ENCODE measurements at regions not wholly inside any gene's neighbourhood (a gene's known extent, or its start where the extent isn't known, plus 50 kb on each side); places are given as distances from the start of the nearest gene placed in this dataset.

DNA sequence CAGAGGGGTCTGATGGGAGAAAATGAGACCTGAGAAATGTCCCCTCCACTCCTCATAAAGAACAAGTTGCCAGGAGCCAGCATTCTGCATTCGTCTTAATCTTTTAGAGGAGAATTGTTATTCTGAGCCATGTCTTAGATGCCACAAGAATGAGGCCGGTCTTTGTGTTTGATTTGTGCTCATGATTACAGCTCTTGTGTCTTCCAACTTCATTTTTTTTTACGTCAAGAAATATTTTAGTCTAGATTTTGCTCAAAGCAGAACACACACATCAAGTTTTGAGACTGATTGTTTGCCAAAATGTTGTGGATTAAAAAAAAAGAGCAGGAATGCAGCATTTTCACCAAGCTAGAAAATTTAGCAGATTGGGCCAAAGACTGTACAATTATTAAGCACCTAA is 130.6 kb upstream of the PITX2 start:
- no peaks in the 10 kb centered on the region for H3K79me1 ChIP-seq (ENCODE audit: low read depth in 1 of 2, low read length in 2 of 2)
- H3K4me2 ChIP-seq (ENCODE audit: low read depth, low read length): no peak overlapping the region
- ATAC-seq (ENCODE audit: low read depth): no peak
- no peaks in the 10 kb centered on the region for H4K20me1 ChIP-seq (ENCODE audit: insufficient read depth, low read length)
- CTCF ChIA-PET: no interaction called here
- H3K18ac ChIP-seq (ENCODE audit: low read depth, low read length): no peak overlapping the region
- H2BK120ac ChIP-seq (ENCODE audit: low read depth, low read length): no peak overlapping the region
- dilution Hi-C loops (cut with HindIII; ENCODE audit: low sequenced_read_pairs, unreplicated experiment): no loop called here
- H3K23ac ChIP-seq (ENCODE audit: low read depth, low read length): no peak overlapping the region
- no peak overlapping the region for H2BK20ac ChIP-seq (ENCODE audit: low read depth, low read length)
- H2BK5ac ChIP-seq (ENCODE audit: low read depth, low read length, poor library complexity, severe bottlenecking): no peak overlapping the region
- no peak overlapping the region for H3K27ac ChIP-seq (ENCODE audit: insufficient read depth, low read length)
- H4K8ac ChIP-seq (ENCODE audit: low read depth in 2 of 2, low read length in 2 of 2): no peak overlapping the region
- H3K9ac ChIP-seq (ENCODE audit: low read depth, low read length): no peak overlapping the region
- no peak overlapping the region for H2AK5ac ChIP-seq (ENCODE audit: low read depth, low read length)
- H3K4me3 ChIP-seq (ENCODE audit: insufficient read depth, low read depth, low read length): no peak overlapping the region
- H3K9me3 ChIP-seq (ENCODE audit: control insufficient read depth, insufficient read depth, low read length): no peaks in the 10 kb centered on the region
- no peaks in the 10 kb centered on the region for H3K9me1 ChIP-seq (ENCODE audit: insufficient read depth, low read length)
- H4K91ac ChIP-seq (ENCODE audit: insufficient read depth, low read depth, low read length): no peak overlapping the region
- no peaks in the 10 kb centered on the region for H3K4me1 ChIP-seq (ENCODE audit: control insufficient read depth, insufficient read depth, low read length)
- no peak overlapping the region for H4K5ac ChIP-seq (ENCODE audit: low read depth, low read length)
- no peak overlapping the region for H2BK15ac ChIP-seq (ENCODE audit: low read depth, low read length)
- POLR2A ChIA-PET (ENCODE audit: unreplicated experiment): no interaction called here
- intact Hi-C loops (cut with micrococcal nuclease): no loop called here
- no peaks in the 10 kb centered on the region for H3K36me3 ChIP-seq (ENCODE audit: control insufficient read depth, insufficient read depth, low read length)
- in situ Hi-C loops (cut with MboI; ENCODE audit: low sequenced_read_pairs): no loop called here
- DNase-seq: no peak
- H3K4ac ChIP-seq (ENCODE audit: low read depth, low read length): no peak overlapping the region
- H2AK9ac ChIP-seq (replicated peaks; ENCODE audit: low read depth, low read length, poor library complexity): no peak overlapping the region
- no peak overlapping the region for H3K56ac ChIP-seq (ENCODE audit: extremely low read depth, insufficient read depth, low read length)
- no TSS peak for BruUV-seq (replicated peaks)
- no CpG with 5 or more reads among the region's 3 CpGs for WGBS, 2 experiments (ENCODE audit: extremely low coverage in 2 of 2, insufficient read length in 1 of 2)
- H3K14ac ChIP-seq (replicated peaks; ENCODE audit: low read depth, low read length): no peak overlapping the region
- H2AFZ ChIP-seq (replicated peaks; ENCODE audit: low read length, poor library complexity): no peak overlapping the region
- TF ChIP-seq POLR2A (IDR thresholded peaks at IDR 0.05; ENCODE audit: low read depth, low read length) (no peak), BHLHE40 (IDR thresholded peaks at IDR 0.05; ENCODE audit: low read depth, low read length) (no peak), RFX5 (IDR thresholded peaks at IDR 0.05; ENCODE audit: low read depth, low read length) (no peak)
- no peaks in the 10 kb centered on the region for H3K27me3 ChIP-seq (ENCODE audit: control insufficient read depth, insufficient read depth, low read length)

Measured in IMR-90 (cell line).